ENCODE measurements at regions not wholly inside any gene's neighbourhood (a gene's known extent, or its start where the extent isn't known, plus 50 kb on each side); places are given as distances from the start of the nearest gene placed in this dataset.
A peak's percentile ranks its signal among the peaks of the same experiment; 100 is the strongest.

DNA sequence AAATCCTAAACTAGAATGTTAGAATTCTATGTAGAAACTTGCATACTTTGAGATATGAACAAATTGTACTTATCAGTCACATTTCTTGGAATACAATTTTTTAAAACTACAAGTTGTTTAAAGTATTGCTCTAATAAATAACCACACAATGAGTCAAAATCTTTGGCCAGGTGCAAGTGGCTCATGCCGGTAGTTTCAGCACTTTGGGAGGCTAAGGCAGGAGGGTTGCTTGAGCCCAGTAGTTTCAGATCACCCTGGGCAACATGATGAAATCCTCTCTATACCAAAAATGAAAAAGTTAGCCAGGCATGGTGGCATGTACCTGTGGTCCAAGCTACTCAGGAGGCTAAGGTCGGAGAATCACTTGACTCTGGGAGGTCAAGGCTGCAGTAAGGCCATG is 257.8 kb downstream of the COX7C start:
- H3K27ac ChIP-seq = no peak overlapping the region
- TF ChIP-seq, protein P1, sequence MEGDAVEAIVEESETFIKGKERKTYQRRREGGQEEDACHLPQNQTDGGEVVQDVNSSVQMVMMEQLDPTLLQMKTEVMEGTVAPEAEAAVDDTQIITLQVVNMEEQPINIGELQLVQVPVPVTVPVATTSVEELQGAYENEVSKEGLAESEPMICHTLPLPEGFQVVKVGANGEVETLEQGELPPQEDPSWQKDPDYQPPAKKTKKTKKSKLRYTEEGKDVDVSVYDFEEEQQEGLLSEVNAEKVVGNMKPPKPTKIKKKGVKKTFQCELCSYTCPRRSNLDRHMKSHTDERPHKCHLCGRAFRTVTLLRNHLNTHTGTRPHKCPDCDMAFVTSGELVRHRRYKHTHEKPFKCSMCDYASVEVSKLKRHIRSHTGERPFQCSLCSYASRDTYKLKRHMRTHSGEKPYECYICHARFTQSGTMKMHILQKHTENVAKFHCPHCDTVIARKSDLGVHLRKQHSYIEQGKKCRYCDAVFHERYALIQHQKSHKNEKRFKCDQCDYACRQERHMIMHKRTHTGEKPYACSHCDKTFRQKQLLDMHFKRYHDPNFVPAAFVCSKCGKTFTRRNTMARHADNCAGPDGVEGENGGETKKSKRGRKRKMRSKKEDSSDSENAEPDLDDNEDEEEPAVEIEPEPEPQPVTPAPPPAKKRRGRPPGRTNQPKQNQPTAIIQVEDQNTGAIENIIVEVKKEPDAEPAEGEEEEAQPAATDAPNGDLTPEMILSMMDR (conservative IDR thresholded peaks at IDR 0.05) = no peak
- TF ChIP-seq ZFX (IDR thresholded peaks at IDR 0.05) = no peak

DNA sequence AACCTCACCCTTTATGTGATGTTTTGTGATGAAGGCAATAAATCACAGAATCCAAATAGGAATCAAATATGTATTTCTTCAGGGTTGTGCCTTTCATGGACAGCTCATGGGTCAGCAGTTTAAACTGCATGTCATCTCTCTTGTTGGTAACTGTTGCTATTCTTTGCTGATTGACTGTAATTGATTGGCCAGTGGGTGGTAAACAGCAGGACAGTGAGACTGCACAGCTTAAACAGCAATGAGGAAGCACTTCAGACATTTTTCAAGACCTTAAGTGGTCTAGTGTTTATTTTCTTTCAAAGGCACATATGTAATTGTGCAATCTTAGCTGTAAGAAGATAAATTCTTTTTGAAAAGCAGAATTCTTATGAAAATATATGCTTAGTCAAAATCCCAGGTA is 260.5 kb downstream of the COX7C start:
- no peak for TF ChIP-seq ZFX (IDR thresholded peaks at IDR 0.05)
- TF ChIP-seq, protein P1 (conservative IDR thresholded peaks at IDR 0.05) = no peak
- no peak overlapping the region for H3K27ac ChIP-seq

DNA sequence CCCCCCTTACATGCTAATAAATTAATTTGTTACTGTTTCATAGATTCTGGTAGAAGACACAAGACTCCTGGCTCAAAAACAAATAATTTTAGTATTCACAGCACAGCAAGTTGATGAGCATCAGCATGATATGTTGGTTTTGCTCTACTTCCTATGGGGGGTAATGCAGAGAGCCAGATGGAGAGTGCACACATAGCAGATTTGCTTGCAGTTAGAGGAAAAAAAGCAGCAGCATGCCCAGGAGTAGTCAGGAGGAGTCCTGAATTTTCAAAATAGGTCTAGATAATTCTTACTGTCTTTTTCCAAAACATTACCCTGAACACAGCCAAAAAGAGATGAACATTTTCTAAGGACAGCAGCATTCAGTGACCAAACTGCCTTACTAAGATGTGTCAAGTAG is 261.3 kb downstream of the COX7C start:
- H3K27ac ChIP-seq = no peak overlapping the region
- TF ChIP-seq ZFX (IDR thresholded peaks at IDR 0.05) = no peak
- TF ChIP-seq, protein P1 (conservative IDR thresholded peaks at IDR 0.05) = no peak

DNA sequence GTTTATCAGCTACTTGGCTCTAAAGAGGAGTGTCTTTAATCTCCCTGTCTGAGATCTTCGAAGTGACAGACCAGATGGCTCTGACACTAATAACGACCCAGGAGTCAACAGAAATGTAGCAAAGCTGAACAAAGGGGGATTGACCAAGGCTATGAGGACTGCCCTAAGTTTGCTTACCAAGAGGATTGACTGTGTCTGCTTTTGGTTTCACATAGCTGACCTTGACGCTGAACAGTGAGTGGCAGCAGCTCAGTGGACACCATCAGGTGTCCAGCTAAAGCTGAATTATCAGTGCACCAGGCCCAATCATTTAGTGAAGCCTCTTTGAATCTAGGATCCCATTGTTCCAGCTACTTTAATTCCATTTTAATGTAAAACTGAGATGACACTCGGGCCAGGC is 262.6 kb downstream of the COX7C start:
- no peak overlapping the region for H3K27ac ChIP-seq
- TF ChIP-seq ZFX (IDR thresholded peaks at IDR 0.05) = no peak
- TF ChIP-seq, protein P1 (conservative IDR thresholded peaks at IDR 0.05) = no peak

DNA sequence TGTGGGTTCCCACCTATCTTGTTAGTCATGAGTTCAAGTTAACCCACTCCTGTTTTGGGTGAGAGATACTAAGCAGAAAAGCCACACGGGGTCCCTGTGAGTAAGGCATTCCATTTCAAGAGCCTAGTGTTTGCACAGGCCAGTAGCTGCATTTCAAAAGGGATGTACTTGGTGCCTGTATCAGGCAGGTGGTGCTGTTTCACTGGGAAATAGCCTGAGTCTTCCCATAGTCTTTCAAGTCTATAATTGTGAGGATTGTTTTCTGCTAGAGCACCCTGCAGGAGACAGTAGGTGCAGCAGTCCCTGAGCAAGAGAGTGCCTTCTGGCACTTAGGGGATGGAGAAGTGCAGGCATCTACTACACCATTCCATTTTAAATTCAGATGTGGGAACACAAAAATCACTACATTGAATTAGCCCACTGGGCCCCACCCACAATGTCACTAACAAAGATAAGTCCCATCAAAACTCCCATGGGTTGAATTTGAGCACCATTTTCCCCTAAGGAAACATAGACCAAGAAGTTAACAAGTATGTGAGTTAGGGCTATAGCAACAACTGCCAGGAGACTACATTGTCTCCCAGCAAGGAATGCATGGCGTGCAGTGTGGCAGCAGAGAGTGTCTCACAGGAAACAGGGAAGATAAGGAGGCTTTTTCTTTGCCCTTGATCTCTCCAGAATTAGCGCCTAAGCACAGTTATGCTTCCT is 263.2 kb downstream of the COX7C start:
- no peak overlapping the region for H3K27ac ChIP-seq
- TF ChIP-seq ZFX (IDR thresholded peaks at IDR 0.05) = no peak
- TF ChIP-seq, protein P1 (conservative IDR thresholded peaks at IDR 0.05) = peak; percentile 83

- TF ChIP-seq, protein P1 (conservative IDR thresholded peaks at IDR 0.05) = no peak
- no peak for TF ChIP-seq ZFX (IDR thresholded peaks at IDR 0.05)
- no peak overlapping the region for H3K27ac ChIP-seq
Measured at GRCh38 chr5:86881493-86882090, 263.9 kb downstream of the COX7C start.

DNA sequence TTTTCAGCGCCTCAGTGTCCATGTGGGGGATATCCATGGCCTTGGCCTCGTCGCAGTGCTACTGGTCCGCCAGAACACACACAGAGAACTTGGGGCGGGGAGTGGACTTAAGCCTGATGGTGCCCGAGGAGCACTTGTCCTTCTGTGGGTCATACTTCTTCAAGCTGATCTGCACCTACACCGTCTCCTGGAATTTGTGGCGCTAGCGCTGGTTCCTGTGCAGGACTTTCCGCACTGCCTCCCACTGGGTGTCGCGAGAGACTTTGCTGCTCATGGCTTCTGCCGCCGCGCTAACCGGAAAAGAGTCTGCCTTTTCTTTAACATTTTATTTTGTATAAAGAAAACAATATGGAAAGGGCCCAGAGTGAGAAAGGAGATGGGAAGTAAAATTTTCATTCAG is 266.9 kb downstream of the COX7C start:
- no peak overlapping the region for H3K27ac ChIP-seq
- TF ChIP-seq, protein P1 (conservative IDR thresholded peaks at IDR 0.05) = no peak
- no peak for TF ChIP-seq ZFX (IDR thresholded peaks at IDR 0.05)
